ENCODE measurements at regions not wholly inside any gene's neighbourhood (a gene's known extent, or its start where the extent isn't known, plus 50 kb on each side); places are given as distances from the start of the nearest gene placed in this dataset.

DNA sequence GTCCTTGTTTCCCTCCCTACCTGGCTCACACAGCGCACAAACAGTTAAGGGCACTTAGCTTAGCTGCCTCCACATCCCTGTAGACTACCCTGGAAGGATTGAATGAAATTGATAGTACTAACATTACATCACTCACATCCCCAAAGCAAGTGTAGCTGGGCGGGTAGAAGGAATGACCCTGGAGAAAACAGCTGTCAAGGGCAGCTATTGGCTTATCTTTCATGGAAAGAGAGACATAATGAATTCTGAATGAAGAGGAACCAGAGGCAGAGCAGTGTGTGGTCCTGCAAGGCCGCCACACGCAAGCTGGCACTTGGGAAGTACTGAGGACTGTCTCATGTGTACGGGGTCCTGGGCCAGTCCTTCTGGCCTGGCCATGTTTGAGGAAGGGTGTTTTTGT, 369.6 kb upstream of the RGMA start:
- 53% methylated on average over 5 of the region's 5 CpGs for WGBS (ENCODE audit: insufficient coverage, insufficient replicate concordance, low lambda C conversion rate, missing lambda C conversion rate)
- H4K20me1 ChIP-seq (ENCODE audit: control insufficient read depth, insufficient read depth), result no peaks in the 10 kb centered on the region
- TF ChIP-seq JUND (IDR thresholded peaks at IDR 0.05; ENCODE audit: low read depth, low read length) (no peak), TCF3 (IDR thresholded peaks at IDR 0.05; ENCODE audit: borderline replicate concordance, insufficient read depth, low read depth, low read length) (no peak), NRF1 (conservative IDR thresholded peaks at IDR 0.05; ENCODE audit: low read depth, low read length) (no peak), TCF7 (IDR thresholded peaks at IDR 0.05; ENCODE audit: borderline replicate concordance) (no peak), STAT3 (IDR thresholded peaks at IDR 0.05; ENCODE audit: low read depth, low read length) (no peak), MEF2A (IDR thresholded peaks at IDR 0.05; ENCODE audit: insufficient read depth, low read depth, low read length) (no peak), CUX1 (IDR thresholded peaks at IDR 0.05; ENCODE audit: insufficient replicate concordance, low read depth, low read length) (no peak), IKZF1 (conservative IDR thresholded peaks at IDR 0.05) (no peak), GATAD2B (conservative IDR thresholded peaks at IDR 0.05; ENCODE audit: low read depth) (no peak), PAX5 (IDR thresholded peaks at IDR 0.05; ENCODE audit: borderline replicate concordance, low read depth, low read length) (no peak), HDAC6 (IDR thresholded peaks at IDR 0.05; ENCODE audit: unreplicated experiment) (no peak), CEBPB (IDR thresholded peaks at IDR 0.05; ENCODE audit: borderline replicate concordance in 1 of 2, low read depth in 2 of 2, low read length in 2 of 2) (no peak)
- TF ChIP-seq, protein P1, sequence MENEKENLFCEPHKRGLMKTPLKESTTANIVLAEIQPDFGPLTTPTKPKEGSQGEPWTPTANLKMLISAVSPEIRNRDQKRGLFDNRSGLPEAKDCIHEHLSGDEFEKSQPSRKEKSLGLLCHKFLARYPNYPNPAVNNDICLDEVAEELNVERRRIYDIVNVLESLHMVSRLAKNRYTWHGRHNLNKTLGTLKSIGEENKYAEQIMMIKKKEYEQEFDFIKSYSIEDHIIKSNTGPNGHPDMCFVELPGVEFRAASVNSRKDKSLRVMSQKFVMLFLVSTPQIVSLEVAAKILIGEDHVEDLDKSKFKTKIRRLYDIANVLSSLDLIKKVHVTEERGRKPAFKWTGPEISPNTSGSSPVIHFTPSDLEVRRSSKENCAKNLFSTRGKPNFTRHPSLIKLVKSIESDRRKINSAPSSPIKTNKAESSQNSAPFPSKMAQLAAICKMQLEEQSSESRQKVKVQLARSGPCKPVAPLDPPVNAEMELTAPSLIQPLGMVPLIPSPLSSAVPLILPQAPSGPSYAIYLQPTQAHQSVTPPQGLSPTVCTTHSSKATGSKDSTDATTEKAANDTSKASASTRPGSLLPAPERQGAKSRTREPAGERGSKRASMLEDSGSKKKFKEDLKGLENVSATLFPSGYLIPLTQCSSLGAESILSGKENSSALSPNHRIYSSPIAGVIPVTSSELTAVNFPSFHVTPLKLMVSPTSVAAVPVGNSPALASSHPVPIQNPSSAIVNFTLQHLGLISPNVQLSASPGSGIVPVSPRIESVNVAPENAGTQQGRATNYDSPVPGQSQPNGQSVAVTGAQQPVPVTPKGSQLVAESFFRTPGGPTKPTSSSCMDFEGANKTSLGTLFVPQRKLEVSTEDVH (IDR thresholded peaks at IDR 0.05; ENCODE audit: low read depth, partially characterized antibody), result no peak
- TF ChIP-seq, protein P2, sequence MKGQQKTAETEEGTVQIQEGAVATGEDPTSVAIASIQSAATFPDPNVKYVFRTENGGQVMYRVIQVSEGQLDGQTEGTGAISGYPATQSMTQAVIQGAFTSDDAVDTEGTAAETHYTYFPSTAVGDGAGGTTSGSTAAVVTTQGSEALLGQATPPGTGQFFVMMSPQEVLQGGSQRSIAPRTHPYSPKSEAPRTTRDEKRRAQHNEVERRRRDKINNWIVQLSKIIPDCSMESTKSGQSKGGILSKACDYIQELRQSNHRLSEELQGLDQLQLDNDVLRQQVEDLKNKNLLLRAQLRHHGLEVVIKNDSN (IDR thresholded peaks at IDR 0.05; ENCODE audit: borderline replicate concordance, extremely low read length, insufficient read depth, low read depth, low read length), result no peak
- TF ChIP-seq, protein P3, sequence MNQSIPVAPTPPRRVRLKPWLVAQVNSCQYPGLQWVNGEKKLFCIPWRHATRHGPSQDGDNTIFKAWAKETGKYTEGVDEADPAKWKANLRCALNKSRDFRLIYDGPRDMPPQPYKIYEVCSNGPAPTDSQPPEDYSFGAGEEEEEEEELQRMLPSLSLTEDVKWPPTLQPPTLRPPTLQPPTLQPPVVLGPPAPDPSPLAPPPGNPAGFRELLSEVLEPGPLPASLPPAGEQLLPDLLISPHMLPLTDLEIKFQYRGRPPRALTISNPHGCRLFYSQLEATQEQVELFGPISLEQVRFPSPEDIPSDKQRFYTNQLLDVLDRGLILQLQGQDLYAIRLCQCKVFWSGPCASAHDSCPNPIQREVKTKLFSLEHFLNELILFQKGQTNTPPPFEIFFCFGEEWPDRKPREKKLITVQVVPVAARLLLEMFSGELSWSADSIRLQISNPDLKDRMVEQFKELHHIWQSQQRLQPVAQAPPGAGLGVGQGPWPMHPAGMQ (IDR thresholded peaks at IDR 0.05; ENCODE audit: borderline replicate concordance), result no peak

More for the DNA sequence above, 369.6 kb upstream of the RGMA start:
- ChIA-PET POLR2A (no interaction called here), SMC1A (ENCODE audit: uncharacterized antibody, unreplicated experiment) (no interaction called here), RAD21 (ENCODE audit: unreplicated experiment) (no interaction called here), CTCF (no interaction called here)
- Histone ChIP-seq H3K4me3 (no peak overlapping the region), H3K4me1 (ENCODE audit: control insufficient read depth, insufficient read depth, low read length) (no peaks in the 10 kb centered on the region), H3K27me3 (replicated peaks in 1 of 2; ENCODE audit: control insufficient read depth in 2 of 2, insufficient read depth in 2 of 2, low read length in 1 of 2) (no peaks in the 10 kb centered on the region; a peak in 1 of 4 replicates), H3K27ac (ENCODE audit: control insufficient read depth, insufficient read depth) (no peak overlapping the region), H3K4me2 (ENCODE audit: control insufficient read depth, insufficient read depth) (no peak overlapping the region), H2AFZ (ENCODE audit: control insufficient read depth, low read depth, low read length) (no peak overlapping the region), H3K9ac (ENCODE audit: control insufficient read depth, insufficient read depth, low read length) (no peak overlapping the region), H3K79me2 (ENCODE audit: control insufficient read depth, insufficient read depth, low read length) (no peaks in the 10 kb centered on the region), H3K9me3 (replicated peaks; ENCODE audit: control insufficient read depth, insufficient read depth, low read length) (no peaks in the 10 kb centered on the region), H3K36me3 (ENCODE audit: control insufficient read depth in 2 of 2, insufficient read depth in 2 of 2, low read length in 1 of 2) (no peaks in the 10 kb centered on the region)
- in situ Hi-C loops (cut with MboI) (no loop called here), intact Hi-C loops (cut with micrococcal nuclease; ENCODE audit: unreplicated experiment) (no loop called here)
- DNase-seq (ENCODE audit: low read depth, low spot score) (no peak), FAIRE-seq (no peak), ATAC-seq (no peak)
- BruUV-seq (replicated peaks), result no TSS peak

All from GM12878 (cell line).